Stimulated activated CD4-positive, alpha-beta T cell treated with anti-CD3 and anti-CD28 coated beads, Interleukin-4, amount 100 ng/mL, for 48 hours (primary cell): ENCODE measurements at regions not wholly inside any gene's neighbourhood (a gene's known extent, or its start where the extent isn't known, plus 50 kb on each side); places are given as distances from the start of the nearest gene placed in this dataset.

Experiments used
- DNase-seq, 2 donors: peaks; one replicate each; pipeline ENCODE4 v3.0.0-alpha.2; 2020; ENCODE audit warnings: low read depth in 2 of 2

DNA sequence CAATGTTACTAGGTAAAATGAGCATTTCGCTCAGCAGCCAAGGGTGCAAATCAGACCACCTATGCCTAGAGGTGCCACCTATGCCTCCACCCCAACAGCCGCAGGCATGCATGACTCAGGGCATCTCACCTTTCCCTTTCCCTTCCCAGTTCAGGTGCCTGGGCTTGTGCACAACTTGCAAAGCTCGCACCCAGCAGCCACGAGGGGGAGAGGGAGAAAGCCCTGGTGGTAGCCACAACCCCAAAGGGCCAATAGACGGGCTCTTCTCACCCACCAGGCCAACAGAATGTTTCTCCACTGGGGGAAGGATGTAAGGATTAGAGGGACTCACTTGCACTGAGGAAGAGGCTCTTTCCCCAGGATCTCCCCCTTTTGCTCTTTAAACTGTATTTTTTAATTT, 462.3 kb upstream of the PCDH15 start:
- no peak for DNase-seq

DNA sequence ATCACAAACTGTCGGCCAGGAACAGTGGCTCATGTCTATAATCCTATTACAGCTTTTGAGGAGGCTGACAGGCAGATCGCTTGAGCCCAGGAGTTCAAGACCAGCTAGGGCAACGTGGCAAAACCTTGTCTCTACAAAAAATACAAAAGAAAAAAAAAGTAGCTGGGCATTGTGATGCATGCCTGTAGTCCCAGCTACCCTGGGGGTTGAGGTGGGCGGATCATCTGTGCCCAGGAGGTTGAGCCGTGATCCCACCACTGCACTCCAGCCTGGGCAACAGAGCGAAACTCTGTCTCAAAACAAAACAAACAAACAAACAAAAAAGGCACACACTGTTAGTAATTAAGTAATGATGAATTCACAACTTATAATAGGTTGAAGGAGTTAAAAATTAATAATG, 441.5 kb upstream of the PCDH15 start:
- no peak for DNase-seq

GRCh38 chr10:55237462-55237861, 436.4 kb upstream of the PCDH15 start:
- DNase-seq, result no peak

GRCh38 chr10:55233505-55233904, 432.5 kb upstream of the PCDH15 start:
- no peak for DNase-seq

DNA sequence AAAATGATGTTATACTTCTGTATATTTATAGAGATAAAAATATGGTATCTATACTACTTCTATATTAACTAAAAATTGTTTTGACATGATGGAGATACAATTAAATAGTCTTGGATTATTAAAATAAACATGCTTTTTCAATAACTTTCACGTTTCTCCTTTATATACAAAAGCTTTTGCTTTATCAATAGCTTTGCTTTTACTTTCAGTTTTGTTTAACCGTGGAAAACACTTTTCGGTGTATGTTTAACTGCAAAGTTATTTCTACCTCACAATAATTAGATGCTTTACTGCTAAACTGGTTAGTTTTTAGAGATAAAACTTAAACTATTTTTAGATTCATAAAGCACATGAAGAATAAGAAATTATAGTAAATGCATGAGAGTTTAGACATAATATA, 432.1 kb upstream of the PCDH15 start:
- DNase-seq, result no peak

DNA sequence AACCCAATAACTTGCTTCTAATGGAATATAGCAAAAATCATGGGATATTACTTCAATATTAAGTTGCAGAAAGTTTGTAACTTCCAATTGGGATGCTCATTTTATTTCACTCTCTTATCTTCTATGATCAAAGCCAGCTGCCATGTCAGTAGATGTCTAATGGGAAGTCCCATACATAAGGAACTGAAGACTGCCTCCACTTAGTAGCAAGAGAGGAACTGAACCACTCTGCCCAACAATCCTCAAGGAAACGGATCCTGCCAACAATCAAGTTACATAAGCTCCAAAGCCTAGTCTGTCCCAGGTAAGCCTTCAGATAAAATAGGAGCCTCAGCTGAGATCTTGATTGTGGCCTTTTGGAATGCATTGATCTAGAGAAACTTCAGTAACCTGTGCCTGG, 431.5 kb upstream of the PCDH15 start:
- DNase-seq, result no peak

DNA sequence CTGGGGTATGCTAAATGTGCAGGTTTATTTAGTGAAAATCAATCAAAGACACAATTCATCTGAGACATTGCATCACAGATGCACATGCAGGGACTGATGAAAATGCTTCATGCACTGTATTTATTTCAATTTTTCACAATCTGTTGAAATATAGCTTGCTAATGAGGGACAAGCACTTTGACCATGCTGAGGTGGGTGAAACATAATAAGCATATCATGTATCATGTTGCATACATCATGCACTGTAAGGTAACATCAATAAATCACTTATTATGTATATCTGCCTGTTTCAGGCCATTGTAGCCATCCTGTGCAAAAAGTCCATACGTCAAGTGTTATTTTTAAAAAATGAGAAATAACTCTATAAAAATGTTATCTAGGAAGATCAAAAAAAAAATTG, 426.9 kb upstream of the PCDH15 start:
- no peak for DNase-seq

DNA sequence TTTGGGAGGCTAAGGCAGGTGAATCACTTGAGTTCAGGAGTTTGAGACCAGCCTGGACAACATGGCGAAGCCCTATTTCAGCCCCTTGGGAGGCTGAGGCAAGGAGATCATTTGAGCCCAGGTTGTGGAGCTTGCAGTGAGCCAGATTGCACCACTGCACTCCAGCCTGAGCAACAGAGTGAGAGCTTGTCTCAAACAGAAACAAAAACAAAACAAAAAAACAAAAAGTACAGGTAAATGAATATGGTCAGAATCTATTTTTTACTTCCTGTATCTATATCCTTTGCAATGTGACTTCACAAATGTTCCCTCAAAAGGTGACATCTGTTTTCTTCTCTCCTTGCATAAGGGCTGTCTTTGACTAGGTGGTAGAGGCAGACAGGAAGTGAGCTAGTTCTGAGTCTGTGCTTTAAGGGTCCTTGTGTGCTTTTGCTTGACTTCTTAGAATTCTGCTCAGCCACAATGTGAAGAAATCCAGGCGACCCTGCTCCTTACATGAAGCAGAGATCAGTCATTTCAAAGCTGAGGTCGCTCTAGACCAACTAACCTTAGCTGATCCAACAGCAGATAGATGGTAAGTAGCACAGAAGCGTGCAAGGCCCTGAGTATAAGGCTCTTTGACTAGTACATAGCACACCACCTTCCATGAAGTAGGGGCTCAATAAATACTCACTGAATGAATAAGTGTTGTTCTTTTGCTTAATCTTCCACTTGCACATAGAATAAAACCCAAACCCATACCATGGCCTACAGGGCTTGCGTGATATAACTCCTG, 423.2 kb upstream of the PCDH15 start:
- DNase-seq, result no peak

- DNase-seq, result no peak
These were observed 422.3 kb upstream of the PCDH15 start for GRCh38 chr10:55223352-55223751.

GRCh38 chr10:55220975-55221374, 419.9 kb upstream of the PCDH15 start:
- DNase-seq, result no peak

GRCh38 chr10:55215699-55216098, 414.7 kb upstream of the PCDH15 start:
- no peak for DNase-seq

DNA sequence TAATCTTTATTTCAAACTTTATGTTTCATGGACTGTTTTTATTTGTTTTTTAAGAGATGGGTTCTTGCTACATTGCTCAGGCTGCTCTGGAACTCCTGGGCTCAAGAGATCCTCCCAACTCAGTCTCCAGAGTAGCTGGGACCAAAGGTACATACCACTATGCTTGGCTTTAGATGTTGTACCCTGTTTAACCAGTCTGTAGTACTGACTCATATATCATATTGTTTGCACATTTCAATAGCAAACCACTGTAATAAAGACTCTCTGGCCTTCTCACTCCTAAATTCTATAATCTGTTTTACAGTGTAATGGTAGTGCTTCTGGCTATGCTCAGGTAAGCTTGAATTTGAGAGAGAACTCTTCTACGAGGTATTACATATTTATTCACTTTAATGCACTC, 413.6 kb upstream of the PCDH15 start:
- no peak for DNase-seq

DNA sequence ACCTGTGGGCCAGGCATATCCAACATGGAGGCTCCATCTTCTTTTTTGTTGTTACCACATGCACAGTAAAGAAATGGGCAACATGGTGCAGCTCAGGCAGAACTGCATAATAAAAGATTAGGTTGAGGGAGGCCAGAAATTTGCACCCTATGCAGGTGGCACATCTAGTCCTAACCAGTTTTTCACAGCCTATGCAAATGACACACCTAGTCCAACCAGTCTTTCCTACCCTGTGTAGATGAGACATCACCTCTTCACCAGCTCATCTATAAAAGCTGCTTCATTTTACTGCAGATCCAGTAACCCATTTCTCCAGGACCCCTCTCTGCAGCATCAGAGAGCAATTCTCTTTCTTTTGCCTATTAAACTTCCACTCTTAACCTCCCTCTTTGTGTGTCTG, 411.0 kb upstream of the PCDH15 start:
- no peak for DNase-seq

DNA sequence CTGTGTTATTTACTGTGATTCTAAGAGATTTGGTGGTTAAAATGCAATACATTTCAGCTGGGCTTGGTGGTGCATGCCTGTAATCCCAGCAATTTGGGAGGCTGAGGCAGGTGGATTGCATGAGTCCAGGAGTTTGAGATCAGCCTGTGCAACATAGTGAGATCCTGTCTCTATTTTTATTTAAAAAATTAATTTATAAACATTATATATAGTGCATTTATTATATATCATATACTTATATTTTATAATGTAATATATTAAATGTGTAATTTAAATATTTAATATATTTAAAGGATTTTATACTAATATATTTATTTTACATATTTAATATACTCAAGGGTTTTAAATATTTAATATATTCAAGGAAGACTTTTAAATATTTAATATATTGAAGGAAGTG, 402.8 kb upstream of the PCDH15 start:
- no peak for DNase-seq

- no peak for DNase-seq
These were observed 402.3 kb upstream of the PCDH15 start for GRCh38 chr10:55203319-55203718.

DNA sequence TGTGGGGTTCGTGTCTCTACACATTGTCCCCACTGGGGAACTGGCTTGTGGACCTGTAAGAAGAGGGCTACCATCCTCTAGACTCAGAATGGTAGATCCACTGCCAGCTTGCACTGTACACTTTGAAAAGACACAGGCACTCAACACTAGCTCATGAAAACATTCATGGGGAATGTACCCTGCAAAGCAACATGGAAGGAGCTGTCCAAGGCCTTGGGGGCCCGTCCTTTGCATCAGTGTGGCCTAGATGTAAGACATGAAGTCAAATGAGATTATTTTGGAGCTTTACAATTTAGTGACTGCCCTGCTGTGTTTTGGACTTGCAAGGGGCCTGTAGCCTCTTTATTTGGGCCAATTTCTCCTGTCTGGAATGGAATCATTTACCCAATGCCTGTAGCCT, 399.0 kb upstream of the PCDH15 start:
- no peak for DNase-seq

- DNase-seq, result no peak
These were observed 390.3 kb upstream of the PCDH15 start for GRCh38 chr10:55191236-55191860.

DNA sequence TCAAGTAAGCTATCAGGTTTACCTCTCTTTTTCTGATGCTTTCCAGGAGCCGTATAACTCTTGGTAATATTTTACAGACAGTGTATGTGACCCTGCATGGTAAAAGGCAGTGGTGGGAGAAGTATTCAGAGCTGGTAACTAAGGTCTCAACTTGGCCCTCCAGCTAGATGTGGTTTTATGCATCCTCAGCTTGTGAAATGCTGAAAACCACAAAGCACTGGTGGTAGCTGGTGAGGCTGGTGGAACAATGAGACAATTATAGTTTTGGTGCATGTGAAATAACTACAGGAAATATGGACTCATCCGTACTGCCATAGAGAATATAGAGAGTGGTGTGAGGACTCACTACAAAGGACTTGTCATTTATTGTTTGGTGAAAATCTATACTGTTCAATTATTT, 383.0 kb upstream of the PCDH15 start:
- no peak for DNase-seq

DNA sequence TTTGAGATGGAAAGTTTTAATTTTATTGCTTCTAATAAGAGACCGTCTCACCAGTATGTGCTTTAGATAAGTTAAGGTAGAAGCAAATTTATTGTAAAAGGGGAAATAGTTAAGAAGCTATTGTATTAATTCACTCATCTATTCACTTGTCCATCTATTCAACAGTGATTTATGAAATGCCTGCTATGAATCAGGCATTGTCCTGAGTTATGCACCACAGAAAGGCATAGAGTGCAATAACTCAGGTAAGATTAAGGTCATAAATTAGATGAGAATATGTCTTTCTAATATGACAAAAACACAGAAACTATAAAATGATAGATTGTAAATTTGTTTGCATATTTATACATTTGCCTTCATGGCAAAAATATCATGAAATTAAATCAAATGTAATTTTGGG, 379.3 kb upstream of the PCDH15 start:
- DNase-seq, result no peak

GRCh38 chr10:55174419-55174818, 373.4 kb upstream of the PCDH15 start:
- DNase-seq, result no peak

DNA sequence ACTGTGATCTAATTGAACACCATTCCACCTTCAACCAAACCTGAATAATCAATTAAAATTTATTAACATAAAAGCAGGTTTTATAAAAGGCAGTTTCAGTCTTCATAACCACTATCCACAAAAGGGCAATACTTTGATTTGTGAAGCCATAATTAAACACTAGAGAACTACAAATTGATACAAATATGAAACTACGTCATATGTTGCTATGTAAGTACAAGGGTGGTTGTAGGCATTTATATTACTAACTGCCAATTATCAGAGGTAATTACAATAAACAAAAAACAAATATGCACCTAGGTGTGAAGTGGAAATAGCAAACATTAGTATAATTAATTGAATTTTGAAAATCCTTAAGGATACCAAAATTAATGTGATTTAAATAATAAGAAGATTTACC, 368.5 kb upstream of the PCDH15 start:
- DNase-seq, result no peak

DNA sequence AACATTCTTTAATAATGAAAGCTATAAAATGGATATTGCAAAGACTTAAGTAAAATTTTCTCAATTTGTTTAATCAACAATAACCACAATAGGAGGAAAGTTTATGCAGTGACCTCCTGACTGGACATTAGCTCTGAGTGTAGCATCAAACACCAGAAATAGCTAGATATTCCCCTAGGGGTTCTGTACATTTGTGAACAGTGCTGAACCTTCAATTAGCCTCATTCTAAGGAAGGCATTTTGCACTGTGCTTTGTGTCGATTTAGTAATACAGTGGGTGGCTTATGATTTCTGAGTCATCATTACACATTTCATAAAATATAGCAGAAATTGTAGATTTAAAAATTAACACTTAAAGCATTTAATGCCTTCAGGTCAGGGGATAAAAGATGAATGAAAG, 367.3 kb upstream of the PCDH15 start:
- no peak for DNase-seq

DNA sequence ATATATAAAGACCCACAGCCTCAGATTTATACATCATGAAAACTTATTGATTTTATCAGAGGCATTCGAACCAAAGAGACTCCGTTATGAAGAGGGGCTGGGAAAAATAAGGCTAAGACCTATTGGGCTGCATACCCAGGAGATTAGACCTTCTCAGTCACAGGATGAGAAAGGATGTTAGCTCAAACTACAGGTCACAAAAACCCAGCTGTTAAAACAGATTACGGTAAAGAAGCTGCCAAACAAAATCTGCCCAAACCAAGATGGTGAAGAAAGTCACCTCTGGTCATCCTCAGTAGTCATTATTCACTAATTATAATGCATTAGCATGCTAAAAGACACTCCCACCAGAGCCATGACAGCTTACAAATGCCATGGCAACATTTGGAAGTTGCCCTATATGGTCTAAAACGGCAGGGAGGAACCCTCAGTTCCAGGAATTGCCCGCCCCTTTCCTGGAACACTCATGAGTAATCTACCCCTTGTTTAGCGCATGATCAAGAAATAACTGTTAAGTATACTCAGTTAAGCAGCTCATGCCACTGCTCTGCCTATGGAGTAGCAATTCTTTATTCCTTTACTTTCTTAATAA, 362.5 kb upstream of the PCDH15 start:
- no peak for DNase-seq
